ENCODE measurements at regions not wholly inside any gene's neighbourhood (a gene's known extent, or its start where the extent isn't known, plus 50 kb on each side); places are given as distances from the start of the nearest gene placed in this dataset.
"Not testable (repeated sequence)": the region's sequence is repeated elsewhere in the genome, so short reads cannot be mapped to it uniquely, and the experiment has no call there.

DNA sequence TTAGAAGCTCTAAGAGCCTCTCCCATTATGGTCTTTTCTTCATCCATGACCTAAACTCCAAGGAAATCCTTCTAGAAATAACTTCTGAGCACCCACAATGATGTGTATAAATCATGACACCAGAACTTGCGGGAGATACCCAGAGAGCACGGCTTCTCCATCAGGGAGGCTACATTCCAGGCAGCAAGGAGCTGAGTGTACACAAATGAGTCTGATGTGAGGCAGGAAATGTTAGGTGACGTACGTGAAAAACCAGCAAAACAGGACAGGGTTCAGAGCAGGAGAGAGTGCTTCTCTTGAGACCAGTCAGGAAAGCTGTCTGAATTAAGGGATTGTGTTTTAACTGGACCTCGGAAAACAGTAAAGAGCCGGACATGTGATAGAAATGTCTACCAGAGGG, 58.1 kb upstream of the MRPS9 start:
- TF ChIP-seq, protein P1, sequence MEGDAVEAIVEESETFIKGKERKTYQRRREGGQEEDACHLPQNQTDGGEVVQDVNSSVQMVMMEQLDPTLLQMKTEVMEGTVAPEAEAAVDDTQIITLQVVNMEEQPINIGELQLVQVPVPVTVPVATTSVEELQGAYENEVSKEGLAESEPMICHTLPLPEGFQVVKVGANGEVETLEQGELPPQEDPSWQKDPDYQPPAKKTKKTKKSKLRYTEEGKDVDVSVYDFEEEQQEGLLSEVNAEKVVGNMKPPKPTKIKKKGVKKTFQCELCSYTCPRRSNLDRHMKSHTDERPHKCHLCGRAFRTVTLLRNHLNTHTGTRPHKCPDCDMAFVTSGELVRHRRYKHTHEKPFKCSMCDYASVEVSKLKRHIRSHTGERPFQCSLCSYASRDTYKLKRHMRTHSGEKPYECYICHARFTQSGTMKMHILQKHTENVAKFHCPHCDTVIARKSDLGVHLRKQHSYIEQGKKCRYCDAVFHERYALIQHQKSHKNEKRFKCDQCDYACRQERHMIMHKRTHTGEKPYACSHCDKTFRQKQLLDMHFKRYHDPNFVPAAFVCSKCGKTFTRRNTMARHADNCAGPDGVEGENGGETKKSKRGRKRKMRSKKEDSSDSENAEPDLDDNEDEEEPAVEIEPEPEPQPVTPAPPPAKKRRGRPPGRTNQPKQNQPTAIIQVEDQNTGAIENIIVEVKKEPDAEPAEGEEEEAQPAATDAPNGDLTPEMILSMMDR (IDR thresholded peaks at IDR 0.05), result not testable (repeated sequence)
- TF ChIP-seq POLR2AphosphoS5 (IDR thresholded peaks at IDR 0.05; ENCODE audit: low read depth, low read length); SIN3A (IDR thresholded peaks at IDR 0.05; ENCODE audit: borderline replicate concordance, insufficient read depth, low read depth, low read length); TCF7L2 (IDR thresholded peaks at IDR 0.05; ENCODE audit: low read depth, low read length): not testable (repeated sequence)
- TF ChIP-seq, protein P2, sequence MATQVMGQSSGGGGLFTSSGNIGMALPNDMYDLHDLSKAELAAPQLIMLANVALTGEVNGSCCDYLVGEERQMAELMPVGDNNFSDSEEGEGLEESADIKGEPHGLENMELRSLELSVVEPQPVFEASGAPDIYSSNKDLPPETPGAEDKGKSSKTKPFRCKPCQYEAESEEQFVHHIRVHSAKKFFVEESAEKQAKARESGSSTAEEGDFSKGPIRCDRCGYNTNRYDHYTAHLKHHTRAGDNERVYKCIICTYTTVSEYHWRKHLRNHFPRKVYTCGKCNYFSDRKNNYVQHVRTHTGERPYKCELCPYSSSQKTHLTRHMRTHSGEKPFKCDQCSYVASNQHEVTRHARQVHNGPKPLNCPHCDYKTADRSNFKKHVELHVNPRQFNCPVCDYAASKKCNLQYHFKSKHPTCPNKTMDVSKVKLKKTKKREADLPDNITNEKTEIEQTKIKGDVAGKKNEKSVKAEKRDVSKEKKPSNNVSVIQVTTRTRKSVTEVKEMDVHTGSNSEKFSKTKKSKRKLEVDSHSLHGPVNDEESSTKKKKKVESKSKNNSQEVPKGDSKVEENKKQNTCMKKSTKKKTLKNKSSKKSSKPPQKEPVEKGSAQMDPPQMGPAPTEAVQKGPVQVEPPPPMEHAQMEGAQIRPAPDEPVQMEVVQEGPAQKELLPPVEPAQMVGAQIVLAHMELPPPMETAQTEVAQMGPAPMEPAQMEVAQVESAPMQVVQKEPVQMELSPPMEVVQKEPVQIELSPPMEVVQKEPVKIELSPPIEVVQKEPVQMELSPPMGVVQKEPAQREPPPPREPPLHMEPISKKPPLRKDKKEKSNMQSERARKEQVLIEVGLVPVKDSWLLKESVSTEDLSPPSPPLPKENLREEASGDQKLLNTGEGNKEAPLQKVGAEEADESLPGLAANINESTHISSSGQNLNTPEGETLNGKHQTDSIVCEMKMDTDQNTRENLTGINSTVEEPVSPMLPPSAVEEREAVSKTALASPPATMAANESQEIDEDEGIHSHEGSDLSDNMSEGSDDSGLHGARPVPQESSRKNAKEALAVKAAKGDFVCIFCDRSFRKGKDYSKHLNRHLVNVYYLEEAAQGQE (IDR thresholded peaks at IDR 0.05; ENCODE audit: insufficient read depth in 1 of 2, low read depth in 2 of 2, low read length in 1 of 2), result not testable (repeated sequence)
